Testis (tissue), 2 donors: ENCODE measurements at regions not wholly inside any gene's neighbourhood (a gene's known extent, or its start where the extent isn't known, plus 50 kb on each side); places are given as distances from the start of the nearest gene placed in this dataset.
"Not testable (repeated sequence)": the region's sequence is repeated elsewhere in the genome, so short reads cannot be mapped to it uniquely, and the experiment has no call there.

ENCODE experiments used
- POLR2A ChIP-seq: fragments of 450-650 bp; IDR thresholded peaks from one replicate; pipeline ENCODE4 v1.6.1; 2017; ENCODE audit warnings: antibody characterized with exemption, mild to moderate bottlenecking, moderate library complexity
- TF ChIP-seq, protein P1 (sequence below), 3 experiments: fragments of 450-650 bp in 2 of 3; fragments of 200-600 bp in 1 of 3; sonication (generic) in 1 of 3; IDR thresholded peaks; one replicate each; pipeline ENCODE4 v1.5.1; 2016 to 2019; ENCODE audit warnings: antibody characterized with exemption in 3 of 3, mild to moderate bottlenecking in 2 of 3, moderate library complexity in 1 of 3

DNA sequence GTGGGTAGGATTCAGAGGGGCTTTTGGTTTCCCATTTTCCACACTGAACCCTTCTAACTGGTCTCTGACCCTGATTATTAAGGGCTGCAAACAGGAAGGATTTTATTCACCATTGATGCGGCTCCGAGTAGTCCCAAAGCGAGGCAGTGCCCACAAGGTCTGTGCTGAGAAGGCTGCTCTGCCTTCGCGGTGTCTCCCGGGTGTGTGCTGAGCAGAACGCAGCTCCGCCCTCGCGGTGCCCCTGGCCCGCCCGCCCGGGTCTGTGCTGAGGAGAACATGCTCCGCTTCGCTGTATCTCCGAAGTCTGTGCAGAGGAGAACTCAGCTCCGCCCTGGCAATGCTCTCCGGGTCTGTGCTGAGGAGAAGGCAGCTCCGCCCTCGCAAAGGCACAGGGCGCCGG lies 530.7 kb downstream of the FOXD4L4 start:
- TF ChIP-seq, protein P1, sequence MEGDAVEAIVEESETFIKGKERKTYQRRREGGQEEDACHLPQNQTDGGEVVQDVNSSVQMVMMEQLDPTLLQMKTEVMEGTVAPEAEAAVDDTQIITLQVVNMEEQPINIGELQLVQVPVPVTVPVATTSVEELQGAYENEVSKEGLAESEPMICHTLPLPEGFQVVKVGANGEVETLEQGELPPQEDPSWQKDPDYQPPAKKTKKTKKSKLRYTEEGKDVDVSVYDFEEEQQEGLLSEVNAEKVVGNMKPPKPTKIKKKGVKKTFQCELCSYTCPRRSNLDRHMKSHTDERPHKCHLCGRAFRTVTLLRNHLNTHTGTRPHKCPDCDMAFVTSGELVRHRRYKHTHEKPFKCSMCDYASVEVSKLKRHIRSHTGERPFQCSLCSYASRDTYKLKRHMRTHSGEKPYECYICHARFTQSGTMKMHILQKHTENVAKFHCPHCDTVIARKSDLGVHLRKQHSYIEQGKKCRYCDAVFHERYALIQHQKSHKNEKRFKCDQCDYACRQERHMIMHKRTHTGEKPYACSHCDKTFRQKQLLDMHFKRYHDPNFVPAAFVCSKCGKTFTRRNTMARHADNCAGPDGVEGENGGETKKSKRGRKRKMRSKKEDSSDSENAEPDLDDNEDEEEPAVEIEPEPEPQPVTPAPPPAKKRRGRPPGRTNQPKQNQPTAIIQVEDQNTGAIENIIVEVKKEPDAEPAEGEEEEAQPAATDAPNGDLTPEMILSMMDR (IDR thresholded peaks at IDR 0.05): not testable (repeated sequence)
- not testable (repeated sequence) for TF ChIP-seq POLR2A
